ENCODE measurements at regions not wholly inside any gene's neighbourhood (a gene's known extent, or its start where the extent isn't known, plus 50 kb on each side); places are given as distances from the start of the nearest gene placed in this dataset.
"Not testable (repeated sequence)": the region's sequence is repeated elsewhere in the genome, so short reads cannot be mapped to it uniquely, and the experiment has no call there.

GRCh38 chr20:12925863-12926793 lies 82.6 kb upstream of the SPTLC3 start:
- DNase-seq (ENCODE audit: low read depth in 1 of 2, low spot score in 1 of 2): no peak

- no peak for DNase-seq (ENCODE audit: low read depth in 1 of 2, low spot score in 1 of 2)
These were observed 81.3 kb upstream of the SPTLC3 start for GRCh38 chr20:12927489-12927888.

- no peak for DNase-seq (ENCODE audit: low read depth in 1 of 2, low spot score in 1 of 2)
These were observed 80.4 kb upstream of the SPTLC3 start for GRCh38 chr20:12928358-12928754.

GRCh38 chr20:12928755-12929401 lies 79.9 kb upstream of the SPTLC3 start:
- DNase-seq (ENCODE audit: low read depth in 1 of 2, low spot score in 1 of 2): no peak

GRCh38 chr20:12936020-12936419 lies 72.8 kb upstream of the SPTLC3 start:
- no peak for DNase-seq (ENCODE audit: low read depth in 1 of 2, low spot score in 1 of 2)

- no peak for DNase-seq (ENCODE audit: low read depth in 1 of 2, low spot score in 1 of 2)
These were observed 72.2 kb upstream of the SPTLC3 start for GRCh38 chr20:12936524-12936923.

- no peak for DNase-seq (ENCODE audit: low read depth in 1 of 2, low spot score in 1 of 2)
These were observed 67.7 kb upstream of the SPTLC3 start for GRCh38 chr20:12941025-12941424.

GRCh38 chr20:12942123-12942522 lies 66.6 kb upstream of the SPTLC3 start:
- no peak for DNase-seq (ENCODE audit: low read depth in 1 of 2, low spot score in 1 of 2)

- DNase-seq (ENCODE audit: low read depth in 1 of 2, low spot score in 1 of 2): no peak
These were observed 62.0 kb upstream of the SPTLC3 start for GRCh38 chr20:12946789-12947188.

GRCh38 chr20:12947691-12948090 lies 61.1 kb upstream of the SPTLC3 start:
- no peak for DNase-seq (ENCODE audit: low read depth in 1 of 2, low spot score in 1 of 2)

GRCh38 chr20:12949429-12949980 lies 59.3 kb upstream of the SPTLC3 start:
- DNase-seq (ENCODE audit: low read depth in 1 of 2, low spot score in 1 of 2): no peak

- not testable (repeated sequence) for DNase-seq (ENCODE audit: low read depth in 1 of 2, low spot score in 1 of 2)
These were observed 54.5 kb upstream of the SPTLC3 start for GRCh38 chr20:12954254-12954653.

GRCh38 chr20:12955611-12956010 lies 53.2 kb upstream of the SPTLC3 start:
- no peak for DNase-seq (ENCODE audit: low read depth in 1 of 2, low spot score in 1 of 2)

GRCh38 chr20:12956303-12956702 lies 52.5 kb upstream of the SPTLC3 start:
- DNase-seq (ENCODE audit: low read depth in 1 of 2, low spot score in 1 of 2): no peak

- no peak for DNase-seq (ENCODE audit: low read depth in 1 of 2, low spot score in 1 of 2)
These were observed 50.8 kb upstream of the SPTLC3 start for GRCh38 chr20:12957968-12958367.
